GM12878 (cell line): ENCODE measurements at regions not wholly inside any gene's neighbourhood (a gene's known extent, or its start where the extent isn't known, plus 50 kb on each side); places are given as distances from the start of the nearest gene placed in this dataset. TPM values are rescaled to one million over a fixed set of nuclear protein-coding genes. Genes with fewer than 3 reads are reported as not detected.

Source experiments
- CREM ChIP-seq: IDR thresholded peaks from 2 replicates; pipeline ENCODE4 v1.6.1; 2014; ENCODE audit warnings: antibody characterized with exemption, low read depth
- NBN ChIP-seq: fragments of 450-650 bp; IDR thresholded peaks from 2 replicates; pipeline ENCODE4 v1.6.1; 2016
- RB1 ChIP-seq: fragments of 450-650 bp; formaldehyde crosslinking; IDR thresholded peaks from 2 replicates; pipeline ENCODE4 v1.6.1; 2017; ENCODE audit warnings: mild to moderate bottlenecking, borderline replicate concordance
- ZNF384 ChIP-seq: IDR thresholded peaks from 2 replicates; pipeline ENCODE4 v1.6.1; 2012; ENCODE audit warnings: low read depth, mild to moderate bottlenecking, low read length, improper control_type of control experiment, borderline replicate concordance
- small RNA-seq: library from RNA; depleted of rRNA; stranded (forward); fragments of <200 nt; gene quantifications from one replicate; pipeline ENCODE3, GENCODE V24; 2014

DNA sequence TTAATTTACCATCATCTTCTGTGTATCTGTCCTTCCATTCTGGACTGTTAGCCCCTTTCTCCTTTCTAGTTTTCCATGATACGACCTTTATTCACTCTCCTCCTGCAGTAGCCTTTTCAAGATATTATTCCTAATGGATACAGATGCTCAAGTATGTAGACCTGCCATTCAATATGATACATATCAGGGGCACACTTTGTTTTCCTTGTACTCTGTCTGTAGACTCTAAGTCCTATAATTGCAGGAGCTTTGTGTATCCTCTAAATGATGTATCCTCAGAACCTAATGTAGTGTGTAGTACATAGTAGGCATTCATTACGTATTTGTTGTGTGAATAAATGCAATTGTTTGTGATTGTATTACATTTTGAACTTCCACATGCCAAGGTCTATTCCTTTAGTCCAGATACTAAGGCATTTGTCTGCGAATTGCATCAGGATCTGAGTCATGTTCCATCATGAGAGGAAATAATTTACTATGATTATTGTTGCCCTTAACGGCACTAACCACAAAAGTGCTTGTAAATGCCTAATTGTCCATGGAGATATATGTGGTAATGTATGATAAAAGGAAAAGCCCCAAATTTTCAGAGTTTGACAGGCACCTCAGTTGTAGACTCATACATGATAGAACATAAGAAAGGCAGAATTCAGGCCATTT, 57.1 kb upstream of the IZUMO3 start (continued):
- TF ChIP-seq RB1 = no peak
- no peak for TF ChIP-seq NBN
- TF ChIP-seq ZNF384 = no peak
- TF ChIP-seq CREM = no peak

Small RNA genes in the stretch of these regions (small RNA-seq; reads per million reads assigned to genes)
- not detected for gene RMRPP5
